ENCODE measurements at regions not wholly inside any gene's neighbourhood (a gene's known extent, or its start where the extent isn't known, plus 50 kb on each side); places are given as distances from the start of the nearest gene placed in this dataset.

- no peak for DNase-seq (ENCODE audit: low read depth)
- TF ChIP-seq, protein P1, sequence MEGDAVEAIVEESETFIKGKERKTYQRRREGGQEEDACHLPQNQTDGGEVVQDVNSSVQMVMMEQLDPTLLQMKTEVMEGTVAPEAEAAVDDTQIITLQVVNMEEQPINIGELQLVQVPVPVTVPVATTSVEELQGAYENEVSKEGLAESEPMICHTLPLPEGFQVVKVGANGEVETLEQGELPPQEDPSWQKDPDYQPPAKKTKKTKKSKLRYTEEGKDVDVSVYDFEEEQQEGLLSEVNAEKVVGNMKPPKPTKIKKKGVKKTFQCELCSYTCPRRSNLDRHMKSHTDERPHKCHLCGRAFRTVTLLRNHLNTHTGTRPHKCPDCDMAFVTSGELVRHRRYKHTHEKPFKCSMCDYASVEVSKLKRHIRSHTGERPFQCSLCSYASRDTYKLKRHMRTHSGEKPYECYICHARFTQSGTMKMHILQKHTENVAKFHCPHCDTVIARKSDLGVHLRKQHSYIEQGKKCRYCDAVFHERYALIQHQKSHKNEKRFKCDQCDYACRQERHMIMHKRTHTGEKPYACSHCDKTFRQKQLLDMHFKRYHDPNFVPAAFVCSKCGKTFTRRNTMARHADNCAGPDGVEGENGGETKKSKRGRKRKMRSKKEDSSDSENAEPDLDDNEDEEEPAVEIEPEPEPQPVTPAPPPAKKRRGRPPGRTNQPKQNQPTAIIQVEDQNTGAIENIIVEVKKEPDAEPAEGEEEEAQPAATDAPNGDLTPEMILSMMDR (IDR thresholded peaks at IDR 0.05; ENCODE audit: insufficient read depth, low read length), result no peak
- H3K4me3 ChIP-seq (ENCODE audit: low read depth, low read length), result no peak overlapping the region
These were observed 81.8 kb upstream of the BARHL2 start for GRCh38 chr1:90798883-90799282.

DNA sequence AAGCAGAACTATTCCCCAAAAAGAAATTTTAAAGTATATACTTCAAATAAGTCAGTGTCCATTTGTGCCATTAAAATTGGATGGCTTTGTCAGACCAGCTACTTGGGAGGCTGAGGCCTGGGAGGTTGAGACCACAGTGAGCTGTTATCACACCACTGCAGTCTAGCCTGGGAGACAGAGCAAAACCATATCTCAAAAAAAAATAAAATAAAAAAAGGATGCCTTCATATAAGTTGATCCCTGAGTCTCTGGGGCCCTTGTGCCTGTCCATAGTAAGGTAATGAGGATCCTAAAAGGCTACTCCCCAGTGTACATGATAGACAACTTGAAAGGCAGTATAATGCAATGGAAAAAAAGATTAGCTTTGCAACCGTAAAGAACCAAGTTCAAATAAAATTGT lies 81.2 kb upstream of the BARHL2 start:
- TF ChIP-seq, protein P1 (IDR thresholded peaks at IDR 0.05; ENCODE audit: insufficient read depth, low read length), result no peak
- DNase-seq (ENCODE audit: low read depth), result no peak
- no peak overlapping the region for H3K4me3 ChIP-seq (ENCODE audit: low read depth, low read length)

- no peak overlapping the region for H3K4me3 ChIP-seq (ENCODE audit: low read depth, low read length)
- TF ChIP-seq, protein P1 (IDR thresholded peaks at IDR 0.05; ENCODE audit: insufficient read depth, low read length), result no peak
- no peak for DNase-seq (ENCODE audit: low read depth)
These were observed 78.3 kb upstream of the BARHL2 start for GRCh38 chr1:90795431-90795830.

- TF ChIP-seq, protein P1 (IDR thresholded peaks at IDR 0.05; ENCODE audit: insufficient read depth, low read length), result no peak
- H3K4me3 ChIP-seq (ENCODE audit: low read depth, low read length), result no peak overlapping the region
- no peak for DNase-seq (ENCODE audit: low read depth)
These were observed 69.6 kb upstream of the BARHL2 start for GRCh38 chr1:90786709-90787108.

- TF ChIP-seq, protein P1 (IDR thresholded peaks at IDR 0.05; ENCODE audit: insufficient read depth, low read length), result no peak
- no peak for DNase-seq (ENCODE audit: low read depth)
- no peak overlapping the region for H3K4me3 ChIP-seq (ENCODE audit: low read depth, low read length)
These were observed 67.2 kb upstream of the BARHL2 start for GRCh38 chr1:90784186-90784847.

- DNase-seq (ENCODE audit: low read depth), result no peak
- TF ChIP-seq, protein P1 (IDR thresholded peaks at IDR 0.05; ENCODE audit: insufficient read depth, low read length), result no peak
- H3K4me3 ChIP-seq (ENCODE audit: low read depth, low read length), result no peak overlapping the region
These were observed 66.1 kb upstream of the BARHL2 start for GRCh38 chr1:90783181-90783580.

GRCh38 chr1:90782046-90782445 lies 64.9 kb upstream of the BARHL2 start:
- H3K4me3 ChIP-seq (ENCODE audit: low read depth, low read length), result no peak overlapping the region
- no peak for DNase-seq (ENCODE audit: low read depth)
- TF ChIP-seq, protein P1 (IDR thresholded peaks at IDR 0.05; ENCODE audit: insufficient read depth, low read length), result no peak
